Pulmonary artery endothelial cell (primary cell): ENCODE measurements at regions not wholly inside any gene's neighbourhood (a gene's known extent, or its start where the extent isn't known, plus 50 kb on each side); places are given as distances from the start of the nearest gene placed in this dataset.

Experiments used
- DNase-seq: peaks from one replicate; pipeline ENCODE4 v3.0.0-alpha.2; 2011; ENCODE audit warnings: low read depth, low spot score

- no peak for DNase-seq
Measured at GRCh38 chr16:49081086-49081485, 200.6 kb downstream of the CBLN1 start.

DNA sequence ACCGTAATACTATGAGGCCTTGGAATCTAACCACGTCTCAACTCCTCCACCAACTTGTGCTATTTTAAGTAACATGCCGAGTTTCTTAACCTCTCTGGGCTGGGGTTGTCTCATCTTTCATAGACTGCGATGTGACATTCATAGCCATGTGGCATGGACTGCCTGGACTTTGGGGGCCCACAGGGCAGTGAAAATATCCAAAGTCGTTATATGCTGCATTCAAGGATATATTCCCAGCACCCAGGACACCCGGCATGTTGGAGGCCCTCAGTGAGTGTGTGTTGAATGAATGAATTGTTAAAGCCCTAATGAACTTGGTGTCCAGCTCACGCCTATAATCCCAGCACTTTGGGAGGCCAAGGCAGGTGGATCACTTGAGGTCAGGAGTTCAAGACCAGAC, 203.1 kb downstream of the CBLN1 start:
- DNase-seq = no peak

DNA sequence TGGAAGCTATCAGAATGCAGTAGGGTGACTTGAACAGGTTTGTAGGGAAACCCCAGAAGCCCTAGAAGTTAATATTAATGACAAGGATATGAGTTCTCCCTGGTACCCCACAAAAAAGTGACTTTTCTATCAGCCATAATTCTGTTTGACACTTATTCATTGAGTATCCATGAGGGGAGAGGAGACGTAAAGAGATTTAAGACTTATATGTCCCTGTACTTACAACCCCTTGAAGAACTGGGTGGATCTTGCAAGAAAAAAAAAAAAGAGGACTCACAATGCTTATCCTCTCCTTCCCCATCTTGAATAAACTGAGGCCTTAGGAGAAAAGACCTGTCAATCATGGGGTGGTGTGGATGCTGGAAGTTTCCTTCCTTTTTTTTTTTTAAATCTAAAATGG, 203.5 kb downstream of the CBLN1 start:
- no peak for DNase-seq

GRCh38 chr16:49075709-49076108, 205.9 kb downstream of the CBLN1 start:
- DNase-seq = no peak

DNA sequence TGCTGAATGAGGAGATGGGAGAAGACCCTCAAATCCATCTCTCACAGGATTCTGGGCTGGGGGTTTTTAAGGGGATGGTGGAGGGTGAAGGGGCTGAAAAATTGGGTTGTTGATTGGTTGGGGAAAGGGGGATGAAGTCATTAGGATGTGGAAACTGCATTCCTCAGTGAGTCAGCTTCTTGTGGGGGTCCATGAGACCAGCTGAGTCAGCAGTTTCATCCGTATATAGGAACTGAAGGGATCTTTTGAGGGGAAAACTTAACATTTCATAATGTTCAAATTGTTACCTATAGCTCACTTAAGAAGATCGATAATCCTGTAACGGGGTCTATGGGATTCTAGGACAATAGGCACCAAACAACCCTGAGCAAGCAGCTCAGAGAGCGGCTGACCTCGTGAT, 213.4 kb downstream of the CBLN1 start:
- no peak for DNase-seq

DNA sequence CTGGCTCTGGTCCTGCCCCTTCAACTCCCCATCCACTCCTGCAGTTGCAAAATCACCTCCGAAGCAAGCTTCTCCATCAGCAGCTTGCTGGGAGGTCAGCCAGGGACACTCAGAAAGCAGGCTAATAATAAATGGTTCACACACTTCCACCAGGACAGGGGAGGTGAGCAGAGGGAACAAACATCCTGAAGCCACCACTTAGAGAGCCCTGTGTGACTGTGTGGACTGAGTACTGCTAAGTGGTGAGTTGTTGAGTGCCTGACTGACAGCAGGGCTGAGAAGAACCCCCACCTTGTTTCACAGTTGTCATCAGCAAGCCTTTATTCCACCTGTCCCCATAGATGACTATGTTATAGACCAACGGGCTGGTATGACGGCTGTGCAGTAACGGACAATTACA, 213.9 kb downstream of the CBLN1 start:
- DNase-seq = no peak

- DNase-seq = no peak
Measured at GRCh38 chr16:49061137-49061714, 220.4 kb downstream of the CBLN1 start.

DNA sequence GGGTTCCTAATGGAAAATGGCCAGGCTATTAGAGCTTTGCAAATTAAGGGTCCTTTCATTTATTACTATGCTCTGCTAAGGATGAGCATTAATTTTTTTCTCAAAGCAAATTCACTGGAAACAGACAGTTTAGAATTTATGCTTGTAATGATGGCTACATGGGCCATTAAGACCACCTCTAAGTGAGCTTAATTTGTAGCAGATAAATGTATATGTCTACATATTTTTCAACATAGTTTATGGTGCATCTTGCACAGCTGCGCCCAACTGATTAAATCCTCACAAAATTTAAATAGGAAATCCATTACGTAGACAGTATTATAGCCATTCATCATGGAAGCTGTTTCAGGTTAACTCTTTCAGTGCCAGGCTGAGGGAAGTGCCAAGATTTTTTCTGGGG, 220.9 kb downstream of the CBLN1 start:
- no peak for DNase-seq

- DNase-seq = no peak
Measured at GRCh38 chr16:49058382-49058781, 223.3 kb downstream of the CBLN1 start.

DNA sequence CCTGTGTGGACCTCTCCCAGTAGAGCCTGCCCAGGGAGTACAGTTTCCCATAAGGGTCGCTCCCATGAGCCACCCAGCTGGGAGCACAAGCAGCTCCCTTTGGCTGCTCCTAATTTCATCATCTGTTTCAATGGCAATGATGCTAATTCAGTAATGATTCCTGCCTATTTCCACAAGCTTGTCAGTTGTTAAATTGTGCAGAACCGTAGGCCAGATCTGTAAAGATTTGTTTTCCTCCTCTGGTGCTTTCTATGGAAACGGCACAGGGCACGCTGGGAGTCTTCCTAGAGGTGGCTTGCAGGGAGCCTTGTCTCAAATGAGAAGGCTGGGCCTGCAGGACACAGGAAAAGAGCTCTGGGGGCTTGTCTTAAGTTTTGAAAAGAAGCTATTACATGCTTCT, 223.7 kb downstream of the CBLN1 start:
- no peak for DNase-seq

DNA sequence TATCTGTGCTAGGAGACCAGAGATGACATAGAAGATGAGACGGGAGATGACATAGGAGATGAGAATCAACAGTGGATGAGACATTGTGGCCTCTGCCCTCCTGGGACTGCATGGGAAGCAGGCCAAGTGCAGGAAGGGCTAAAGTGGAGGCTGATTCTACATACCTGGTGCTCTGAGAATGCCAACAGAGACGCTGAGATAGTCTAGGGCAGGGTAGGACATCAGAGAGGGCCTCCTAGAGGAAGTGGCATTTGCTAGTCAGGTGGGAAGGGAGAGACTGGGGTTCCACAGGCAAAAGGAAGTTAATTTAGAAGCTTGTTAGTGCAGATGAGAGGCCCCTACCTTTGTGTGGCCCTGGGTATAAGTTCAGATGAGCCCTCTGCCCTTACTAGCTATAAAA, 224.2 kb downstream of the CBLN1 start:
- no peak for DNase-seq

- DNase-seq = no peak
Measured at GRCh38 chr16:49056546-49056945, 225.1 kb downstream of the CBLN1 start.

DNA sequence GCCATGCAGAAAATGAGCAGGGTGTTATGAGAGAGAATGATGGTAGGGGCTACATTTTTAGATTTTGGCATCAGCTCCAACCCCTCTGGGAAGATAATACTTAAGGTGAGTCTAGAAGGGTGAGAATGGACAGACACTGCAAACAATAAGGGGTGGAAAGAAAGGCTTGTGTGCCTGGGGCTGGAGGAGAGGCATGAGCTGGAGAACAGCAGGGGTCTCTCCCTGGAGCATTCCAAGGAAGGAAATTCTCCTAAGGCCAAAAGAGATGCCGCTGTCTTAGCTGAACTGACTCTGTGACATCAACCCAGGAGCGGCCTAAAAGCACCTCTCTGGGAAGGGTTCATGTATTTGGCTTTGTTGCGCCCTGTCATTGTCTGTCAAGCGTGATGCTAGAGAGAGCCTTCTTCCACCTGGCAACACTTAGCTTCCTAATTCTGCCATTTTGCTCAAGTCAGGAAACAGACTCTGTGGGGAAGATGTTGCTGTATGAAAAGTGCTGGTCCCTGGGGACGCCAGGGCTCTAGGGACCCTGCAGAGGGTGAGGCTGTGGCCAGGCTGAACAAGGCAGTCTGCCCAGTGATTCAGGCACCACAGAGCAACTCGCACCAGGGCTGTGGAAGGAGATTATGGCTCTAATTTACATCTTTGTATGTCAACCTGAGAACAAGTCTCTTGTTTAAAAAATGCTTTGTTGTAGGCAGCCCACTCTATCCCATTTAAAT, 225.7 kb downstream of the CBLN1 start:
- DNase-seq = no peak

DNA sequence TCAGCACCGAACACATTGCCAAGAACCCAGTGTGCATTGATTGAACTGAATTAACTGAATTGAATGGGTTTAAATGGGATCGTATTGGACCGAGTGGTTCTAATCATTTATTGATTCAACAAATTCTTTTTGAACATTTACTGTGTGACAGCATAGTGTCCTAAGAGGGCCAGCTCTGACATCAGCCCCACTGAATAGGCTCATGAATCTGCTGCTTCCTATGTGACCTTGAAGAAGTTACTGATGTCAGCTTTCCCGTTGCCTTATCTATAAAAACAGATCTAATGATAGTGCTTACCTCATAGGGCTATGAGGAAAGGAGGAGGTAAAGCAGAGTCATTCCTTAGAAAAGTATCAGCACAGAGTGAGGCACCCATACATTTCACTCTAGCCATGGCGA, 226.3 kb downstream of the CBLN1 start:
- DNase-seq = no peak

GRCh38 chr16:49054606-49055005, 227.0 kb downstream of the CBLN1 start:
- DNase-seq = no peak

DNA sequence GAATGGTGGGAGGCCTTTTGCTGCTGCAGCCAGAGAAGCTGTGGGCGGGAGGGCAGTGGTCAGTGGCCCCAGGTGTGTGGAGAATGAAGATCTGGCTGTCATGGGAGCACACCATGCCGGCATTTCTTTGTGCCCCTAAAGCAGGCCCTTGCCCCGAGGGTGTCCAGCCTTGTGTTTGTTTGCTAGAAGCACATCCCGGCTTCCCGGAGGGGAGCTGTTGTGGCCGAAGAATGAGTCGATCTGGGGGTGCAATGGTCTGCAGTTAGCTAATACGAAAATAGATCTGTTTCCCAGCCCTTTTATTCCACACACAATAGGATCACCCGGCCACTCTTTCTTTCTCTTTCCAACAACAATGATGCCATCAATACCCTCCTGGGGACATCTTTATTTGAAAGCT, 228.8 kb downstream of the CBLN1 start:
- DNase-seq = no peak

DNA sequence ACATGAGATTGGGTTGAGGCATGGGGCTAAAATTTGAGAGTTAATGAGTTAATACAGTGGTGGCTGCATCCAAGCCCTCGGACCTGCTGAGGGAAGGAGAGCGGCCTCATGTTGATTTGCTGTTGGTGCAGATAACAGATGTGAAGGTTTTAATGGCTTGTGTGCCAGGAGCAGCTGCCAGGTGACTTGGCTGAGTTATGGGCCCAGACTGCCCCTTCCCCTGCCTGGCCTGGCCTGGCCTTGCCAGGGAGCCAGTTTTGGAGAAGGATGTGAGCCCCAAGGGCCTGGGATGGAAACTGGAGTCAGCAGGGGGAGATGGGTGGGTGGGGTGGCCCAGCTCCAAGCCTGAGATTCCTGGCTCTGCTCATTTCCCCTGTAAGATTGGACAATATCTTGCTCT, 230.1 kb downstream of the CBLN1 start:
- no peak for DNase-seq

- no peak for DNase-seq
Measured at GRCh38 chr16:49050607-49051006, 231.0 kb downstream of the CBLN1 start.

GRCh38 chr16:49049644-49050043, 232.0 kb downstream of the CBLN1 start:
- DNase-seq = no peak

GRCh38 chr16:49049191-49049590, 232.4 kb downstream of the CBLN1 start:
- DNase-seq = no peak

GRCh38 chr16:49048557-49048956, 233.1 kb downstream of the CBLN1 start:
- DNase-seq = no peak

- DNase-seq = no peak
Measured at GRCh38 chr16:49036126-49036525, 245.5 kb downstream of the CBLN1 start.

- DNase-seq = no peak
Measured at GRCh38 chr16:49027420-49027819, 254.2 kb downstream of the CBLN1 start.
